GM12875 (cell line): ENCODE measurements at regions not wholly inside any gene's neighbourhood (a gene's known extent, or its start where the extent isn't known, plus 50 kb on each side); places are given as distances from the start of the nearest gene placed in this dataset.

Experiments used
- H3K4me3 ChIP-seq: one replicate; pipeline ENCODE4 v1.5.1; 2011; ENCODE audit warnings: low read depth, low read length, control low read depth
- TF ChIP-seq, protein P1 (sequence below): IDR thresholded peaks from 2 replicates; pipeline ENCODE4 v1.5.1; 2011; ENCODE audit warnings: low read depth, mild to moderate bottlenecking, control low read depth, inconsistent platforms, low read length, moderate library complexity, borderline replicate concordance; ENCODE audit not compliant: insufficient read depth

DNA sequence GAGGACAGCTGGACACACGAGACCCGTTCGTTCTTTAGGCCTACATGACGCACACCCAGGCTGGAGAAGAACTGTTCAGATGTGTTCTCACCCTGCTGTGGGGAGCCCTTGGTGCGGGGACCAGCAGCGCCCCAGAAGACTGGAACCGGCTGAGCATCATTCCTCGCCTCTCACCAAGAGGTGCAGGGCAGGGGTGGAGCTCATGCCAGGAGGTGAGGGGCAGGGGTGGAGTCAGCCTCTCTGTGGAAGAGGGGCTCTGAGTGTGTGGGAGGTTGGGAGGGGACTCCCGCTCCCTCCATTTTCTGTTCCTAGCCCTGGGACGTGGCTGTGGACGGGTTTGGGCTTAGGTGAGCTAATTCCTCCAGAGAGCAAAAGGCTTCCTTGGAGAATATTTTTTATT lies 66.0 kb upstream of the SHH start:
- TF ChIP-seq, protein P1, sequence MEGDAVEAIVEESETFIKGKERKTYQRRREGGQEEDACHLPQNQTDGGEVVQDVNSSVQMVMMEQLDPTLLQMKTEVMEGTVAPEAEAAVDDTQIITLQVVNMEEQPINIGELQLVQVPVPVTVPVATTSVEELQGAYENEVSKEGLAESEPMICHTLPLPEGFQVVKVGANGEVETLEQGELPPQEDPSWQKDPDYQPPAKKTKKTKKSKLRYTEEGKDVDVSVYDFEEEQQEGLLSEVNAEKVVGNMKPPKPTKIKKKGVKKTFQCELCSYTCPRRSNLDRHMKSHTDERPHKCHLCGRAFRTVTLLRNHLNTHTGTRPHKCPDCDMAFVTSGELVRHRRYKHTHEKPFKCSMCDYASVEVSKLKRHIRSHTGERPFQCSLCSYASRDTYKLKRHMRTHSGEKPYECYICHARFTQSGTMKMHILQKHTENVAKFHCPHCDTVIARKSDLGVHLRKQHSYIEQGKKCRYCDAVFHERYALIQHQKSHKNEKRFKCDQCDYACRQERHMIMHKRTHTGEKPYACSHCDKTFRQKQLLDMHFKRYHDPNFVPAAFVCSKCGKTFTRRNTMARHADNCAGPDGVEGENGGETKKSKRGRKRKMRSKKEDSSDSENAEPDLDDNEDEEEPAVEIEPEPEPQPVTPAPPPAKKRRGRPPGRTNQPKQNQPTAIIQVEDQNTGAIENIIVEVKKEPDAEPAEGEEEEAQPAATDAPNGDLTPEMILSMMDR = no peak

DNA sequence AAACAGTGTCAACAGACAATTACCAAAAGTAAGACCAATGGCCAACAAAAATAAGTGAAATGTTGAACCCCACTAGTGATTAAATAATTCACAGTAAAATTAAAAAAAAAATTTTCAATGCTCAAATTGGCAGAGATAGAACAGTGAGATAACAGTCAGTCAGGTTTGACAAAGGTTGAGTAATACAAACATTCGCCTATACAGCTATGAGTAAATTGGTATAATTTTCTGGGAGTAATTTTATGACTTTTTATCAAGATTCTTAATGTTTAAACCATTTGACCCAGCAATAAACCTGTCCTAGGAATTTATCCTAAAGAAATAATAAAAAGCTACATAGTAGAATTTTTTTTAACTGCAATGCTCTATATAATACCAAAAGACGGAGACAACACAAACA lies 64.9 kb upstream of the SHH start:
- no peak overlapping the region for H3K4me3 ChIP-seq
- TF ChIP-seq, protein P1 = no peak

More for the DNA sequence above, 66.0 kb upstream of the SHH start:
- no peak overlapping the region for H3K4me3 ChIP-seq

DNA sequence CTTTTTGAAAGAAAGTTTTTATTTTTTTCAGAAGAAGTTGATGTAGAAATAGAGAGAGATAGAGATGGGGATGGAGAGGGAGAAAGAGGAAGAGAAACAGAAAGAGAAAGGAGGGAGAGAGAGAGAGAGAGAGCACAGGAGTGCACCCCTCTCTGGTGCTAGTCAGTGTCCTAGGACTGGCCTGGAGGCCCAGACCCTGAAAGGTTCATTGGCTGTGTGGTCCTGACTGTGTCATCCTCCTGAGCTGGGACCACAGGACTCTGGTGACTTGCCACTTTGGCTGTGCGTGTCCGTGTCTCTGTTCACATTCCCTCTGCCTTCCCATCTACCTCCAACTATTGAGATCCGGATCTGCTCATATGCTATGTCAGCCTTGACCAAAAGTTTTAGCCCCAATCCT lies 62.1 kb upstream of the SHH start:
- TF ChIP-seq, protein P1 = no peak
- H3K4me3 ChIP-seq = no peak overlapping the region

DNA sequence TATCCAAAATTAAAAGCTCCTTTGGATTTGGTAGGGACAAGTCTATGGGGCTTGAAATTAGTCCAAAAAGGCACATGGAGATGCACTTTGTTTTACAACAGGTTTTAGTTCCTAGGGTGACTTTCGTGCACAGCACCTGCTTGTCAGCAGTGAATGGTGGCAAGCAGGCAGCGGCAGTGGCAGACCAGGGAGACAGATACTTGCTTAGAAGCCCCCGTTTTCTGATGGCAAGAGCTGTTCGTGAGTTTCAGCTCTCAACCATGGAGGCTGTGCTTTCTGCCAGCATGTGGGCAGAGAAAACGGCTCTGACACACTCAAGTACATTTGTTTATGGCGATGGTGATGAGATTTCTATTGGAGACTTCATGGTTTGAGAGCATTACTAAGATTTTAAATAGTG lies 61.7 kb upstream of the SHH start:
- TF ChIP-seq, protein P1 = no peak
- H3K4me3 ChIP-seq = no peak overlapping the region

DNA sequence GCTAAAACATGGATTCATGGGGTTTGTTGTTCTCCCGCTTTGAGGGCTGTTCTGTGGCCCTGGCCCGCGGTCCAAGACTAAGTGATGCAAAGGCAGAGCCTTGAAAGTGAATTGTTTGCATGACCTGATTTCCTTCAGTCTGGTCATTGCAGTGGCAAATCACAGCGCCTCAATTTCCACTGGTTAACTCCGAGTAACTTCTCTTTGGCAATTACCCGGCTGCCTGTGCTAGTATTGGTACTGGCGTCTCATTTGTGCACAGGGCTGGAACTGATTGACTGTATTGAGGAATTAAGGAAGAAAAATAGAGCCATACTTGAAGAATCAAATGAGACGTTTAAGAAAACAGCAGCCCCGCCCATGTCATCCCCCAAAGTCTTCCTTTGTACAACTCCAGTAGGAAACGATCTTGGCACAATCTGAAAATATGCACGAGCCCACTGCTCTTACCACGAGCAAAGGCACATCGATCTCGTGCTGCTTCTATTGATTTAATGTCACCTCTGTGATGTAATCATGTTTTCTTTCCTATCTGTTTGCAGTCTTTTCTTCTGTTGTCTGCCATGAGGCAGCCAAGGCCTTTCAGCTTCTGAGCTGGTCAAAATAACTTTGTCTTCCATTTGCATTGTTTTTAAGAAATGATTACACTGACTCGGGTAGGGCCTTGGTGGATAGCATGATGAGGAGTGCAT lies 60.6 kb upstream of the SHH start:
- TF ChIP-seq, protein P1 = no peak
- no peak overlapping the region for H3K4me3 ChIP-seq

DNA sequence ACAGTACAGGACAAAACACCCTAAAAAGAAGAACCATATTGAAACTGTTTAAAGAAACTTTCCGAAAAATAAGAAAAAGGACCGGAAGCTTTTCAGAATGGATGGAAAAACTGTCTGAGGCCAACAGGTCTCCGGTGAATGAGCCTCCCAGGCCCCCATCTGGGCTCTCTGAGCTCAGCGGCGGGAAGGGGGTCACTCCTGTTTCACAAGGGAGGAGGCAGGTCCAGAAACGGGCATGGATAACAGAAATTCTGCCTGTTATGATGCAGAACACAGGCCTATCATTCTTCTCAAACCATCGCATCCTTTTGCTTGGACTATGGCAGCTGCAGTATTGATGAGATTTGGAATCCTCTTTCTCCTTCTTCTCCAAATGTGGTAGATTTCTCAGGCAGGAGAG lies 58.9 kb upstream of the SHH start:
- TF ChIP-seq, protein P1 = no peak

More for the DNA sequence above, 58.9 kb upstream of the SHH start:
- no peak overlapping the region for H3K4me3 ChIP-seq
